HFF-Myc (cell line): ENCODE measurements at regions not wholly inside any gene's neighbourhood (a gene's known extent, or its start where the extent isn't known, plus 50 kb on each side); places are given as distances from the start of the nearest gene placed in this dataset.

Experiments
- DNase-seq: peaks from one replicate; pipeline ENCODE4 v3.0.0-alpha.2; 2011; ENCODE audit warnings: low read depth; ENCODE audit errors: extremely low read depth
- H3K4me3 ChIP-seq: replicated peaks from 2 replicates; pipeline ENCODE4 v1.5.1; 2011; ENCODE audit warnings: low read depth, mild to moderate bottlenecking, control low read depth, low read length
- TF ChIP-seq, protein P1 (sequence below): IDR thresholded peaks from 2 replicates; pipeline ENCODE4 v1.5.1; 2012; ENCODE audit warnings: mild to moderate bottlenecking, low read depth, low read length, control low read depth; ENCODE audit errors: missing control alignments

GRCh38 chr14:83320837-83321236 is 1787.2 kb upstream of the SEL1L start:
- DNase-seq, result no peak
- H3K4me3 ChIP-seq, result no peak overlapping the region
- TF ChIP-seq, protein P1, sequence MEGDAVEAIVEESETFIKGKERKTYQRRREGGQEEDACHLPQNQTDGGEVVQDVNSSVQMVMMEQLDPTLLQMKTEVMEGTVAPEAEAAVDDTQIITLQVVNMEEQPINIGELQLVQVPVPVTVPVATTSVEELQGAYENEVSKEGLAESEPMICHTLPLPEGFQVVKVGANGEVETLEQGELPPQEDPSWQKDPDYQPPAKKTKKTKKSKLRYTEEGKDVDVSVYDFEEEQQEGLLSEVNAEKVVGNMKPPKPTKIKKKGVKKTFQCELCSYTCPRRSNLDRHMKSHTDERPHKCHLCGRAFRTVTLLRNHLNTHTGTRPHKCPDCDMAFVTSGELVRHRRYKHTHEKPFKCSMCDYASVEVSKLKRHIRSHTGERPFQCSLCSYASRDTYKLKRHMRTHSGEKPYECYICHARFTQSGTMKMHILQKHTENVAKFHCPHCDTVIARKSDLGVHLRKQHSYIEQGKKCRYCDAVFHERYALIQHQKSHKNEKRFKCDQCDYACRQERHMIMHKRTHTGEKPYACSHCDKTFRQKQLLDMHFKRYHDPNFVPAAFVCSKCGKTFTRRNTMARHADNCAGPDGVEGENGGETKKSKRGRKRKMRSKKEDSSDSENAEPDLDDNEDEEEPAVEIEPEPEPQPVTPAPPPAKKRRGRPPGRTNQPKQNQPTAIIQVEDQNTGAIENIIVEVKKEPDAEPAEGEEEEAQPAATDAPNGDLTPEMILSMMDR, result no peak

- TF ChIP-seq, protein P1, result no peak
- DNase-seq, result no peak
- no peak overlapping the region for H3K4me3 ChIP-seq
Observed at GRCh38 chr14:83331513-83331912, 1797.9 kb upstream of the SEL1L start.

- DNase-seq, result peak; percentile 16
- H3K4me3 ChIP-seq, result no peak overlapping the region
- TF ChIP-seq, protein P1, result no peak
Observed at GRCh38 chr14:83342590-83342989, 1808.9 kb upstream of the SEL1L start.

DNA sequence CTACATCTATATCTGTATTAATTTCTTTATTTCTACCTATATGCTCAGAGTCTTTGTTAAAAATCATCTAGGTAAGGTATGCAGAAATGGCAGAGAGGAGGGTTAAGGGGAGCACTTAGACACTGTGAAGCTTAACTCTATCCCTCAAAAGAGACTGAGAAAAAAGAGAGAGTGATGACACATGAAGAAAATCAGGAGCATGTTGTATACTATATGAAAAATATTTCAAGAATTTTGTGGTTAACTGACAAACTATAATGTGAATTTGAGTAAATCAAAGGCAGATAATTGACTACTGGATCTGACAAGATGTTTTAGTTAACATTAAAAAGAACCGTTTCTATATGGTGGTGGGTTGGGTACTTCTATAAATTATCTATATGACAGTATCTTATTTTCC is 1814.2 kb upstream of the SEL1L start:
- no peak for DNase-seq
- TF ChIP-seq, protein P1, result no peak
- no peak overlapping the region for H3K4me3 ChIP-seq

DNA sequence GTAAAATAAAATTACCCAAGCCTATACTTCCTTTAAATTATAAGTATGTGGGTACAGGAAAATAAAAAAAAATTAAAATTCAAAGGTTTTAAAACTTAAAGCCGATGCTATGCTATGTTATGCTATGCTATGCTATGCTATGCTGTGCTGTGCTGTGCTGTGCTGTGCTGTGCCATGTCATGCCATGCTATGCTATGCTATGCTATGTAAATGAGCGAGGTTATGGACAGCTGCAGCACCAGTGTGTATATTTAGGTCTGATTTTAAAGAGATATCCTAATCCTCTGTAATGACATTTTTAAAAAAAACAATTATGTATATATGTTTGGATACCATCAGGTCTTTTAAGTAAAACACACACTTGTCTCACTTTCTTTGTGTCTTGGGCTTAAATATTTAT is 1822.0 kb upstream of the SEL1L start:
- no peak for DNase-seq
- TF ChIP-seq, protein P1, result no peak
- no peak overlapping the region for H3K4me3 ChIP-seq

DNA sequence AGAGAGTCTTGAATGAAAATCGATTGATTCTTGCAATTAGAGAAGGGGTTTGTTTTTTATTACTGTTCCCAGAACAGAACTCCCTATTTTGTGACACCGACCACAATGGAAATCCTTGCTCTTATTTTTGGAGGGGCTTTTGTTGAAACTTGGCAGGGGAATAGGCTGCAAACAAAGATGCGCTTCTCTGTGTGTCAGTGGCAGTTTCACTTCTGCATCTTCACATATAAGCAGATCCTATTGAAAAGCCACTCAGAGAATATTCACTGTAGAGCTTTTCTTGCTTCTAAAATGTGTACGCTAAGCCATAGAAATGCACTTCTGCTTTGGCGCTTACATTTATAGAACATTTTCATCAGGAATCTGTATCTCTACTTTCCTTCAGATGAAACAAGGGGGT is 1822.4 kb upstream of the SEL1L start:
- TF ChIP-seq, protein P1, result no peak
- no peak overlapping the region for H3K4me3 ChIP-seq
- DNase-seq, result no peak

DNA sequence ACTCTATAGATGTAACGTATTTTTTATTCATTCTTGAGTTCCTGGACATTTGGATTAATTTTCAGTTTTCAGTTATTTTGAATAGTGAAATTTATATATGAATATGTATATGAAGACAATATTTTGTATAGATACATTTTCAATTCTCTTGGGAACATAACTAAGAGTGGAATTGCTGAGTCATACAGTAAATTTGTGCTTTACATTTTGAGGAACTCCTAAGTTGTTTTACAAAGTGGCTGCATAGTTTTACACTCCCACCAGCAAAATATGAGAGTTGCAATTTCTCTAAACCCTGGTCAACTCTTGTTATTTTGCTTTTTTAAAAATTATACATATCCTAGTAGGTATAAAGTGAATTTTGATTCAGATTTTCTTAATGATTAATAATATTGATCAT is 1838.6 kb upstream of the SEL1L start:
- TF ChIP-seq, protein P1, result no peak
- no peak overlapping the region for H3K4me3 ChIP-seq

More for the DNA sequence above, 1838.6 kb upstream of the SEL1L start:
- no peak for DNase-seq
